ENCODE measurements at regions not wholly inside any gene's neighbourhood (a gene's known extent, or its start where the extent isn't known, plus 50 kb on each side); places are given as distances from the start of the nearest gene placed in this dataset.

GRCh38 chr12:87155621-87156020 is 873.6 kb downstream of the C12orf50 start:
- Mint-ChIP-seq H3K27ac (no peak overlapping the region), H3K9me3 (peaks cover 0 to 8% (median 4%) of the 10 kb centered on the region in 7 donors), H3K36me3 (no peaks in the 10 kb centered on the region), H3K4me1 (no peaks in the 10 kb centered on the region), H3K4me3 (no peak overlapping the region), H3K27me3 (ENCODE audit: low read depth in 3 of 3) (no peaks in the 10 kb centered on the region)
- peaks cover 0 to 6% of the 10 kb centered on the region in 2 donors for H3K9me3 ChIP-seq (replicated peaks in 1 of 2; ENCODE audit: control insufficient read depth in 1 of 2, insufficient read depth in 1 of 2, low read length in 2 of 2)
- TF ChIP-seq CTCF (IDR thresholded peaks at IDR 0.05) = no peak
- DNase-seq = no peak
- no peak overlapping the region for H3K27ac ChIP-seq (ENCODE audit: low read depth in 1 of 2, low read length in 2 of 2)
- H3K4me1 ChIP-seq (ENCODE audit: control insufficient read depth in 1 of 2, insufficient read depth in 2 of 2, low read length in 2 of 2) = no peaks in the 10 kb centered on the region
- no peak overlapping the region for H2AFZ ChIP-seq (ENCODE audit: insufficient read depth, low read depth, low read length, poor library complexity, severe bottlenecking)
- no peak overlapping the region for H3K4me2 ChIP-seq (replicated peaks; ENCODE audit: extremely low read depth, low read length, poor library complexity, severe bottlenecking)
- no peak overlapping the region for H3K4me3 ChIP-seq (replicated peaks in 1 of 3; ENCODE audit: low read depth in 2 of 3, low read length in 3 of 3)
- WGBS (ENCODE audit: insufficient coverage) = no CpG with 5 or more reads among the region's 2 CpGs
- no peaks in the 10 kb centered on the region for H3K79me2 ChIP-seq (ENCODE audit: insufficient read depth, low read length)
- H3K9ac ChIP-seq (ENCODE audit: insufficient read depth, low read length, poor library complexity, severe bottlenecking) = no peak overlapping the region
- intact Hi-C loops (cut with micrococcal nuclease) = no loop called here
- no peaks in the 10 kb centered on the region for H3K36me3 ChIP-seq (replicated peaks in 1 of 2; ENCODE audit: control insufficient read depth in 1 of 2, insufficient read depth in 2 of 2, low read length in 2 of 2)
- no peaks in the 10 kb centered on the region for H4K20me1 ChIP-seq (ENCODE audit: insufficient read depth, low read length)
- no peaks in the 10 kb centered on the region for H3K27me3 ChIP-seq (ENCODE audit: control insufficient read depth in 2 of 2, insufficient read depth in 2 of 2, low read length in 2 of 2)

- Histone ChIP-seq H3K27me3 (ENCODE audit: control insufficient read depth in 2 of 2, insufficient read depth in 2 of 2, low read length in 2 of 2) (no peaks in the 10 kb centered on the region), H3K9me3 (replicated peaks in 1 of 2; ENCODE audit: control insufficient read depth in 1 of 2, insufficient read depth in 1 of 2, low read length in 2 of 2) (peaks cover 0 to 6% of the 10 kb centered on the region in 2 donors), H3K4me2 (replicated peaks; ENCODE audit: extremely low read depth, low read length, poor library complexity, severe bottlenecking) (no peak overlapping the region), H4K20me1 (ENCODE audit: insufficient read depth, low read length) (no peaks in the 10 kb centered on the region), H3K9ac (ENCODE audit: insufficient read depth, low read length, poor library complexity, severe bottlenecking) (no peak overlapping the region), H3K27ac (ENCODE audit: low read depth in 1 of 2, low read length in 2 of 2) (no peak overlapping the region), H3K4me3 (replicated peaks in 1 of 3; ENCODE audit: low read depth in 2 of 3, low read length in 3 of 3) (no peak overlapping the region), H3K4me1 (ENCODE audit: control insufficient read depth in 1 of 2, insufficient read depth in 2 of 2, low read length in 2 of 2) (no peaks in the 10 kb centered on the region), H3K36me3 (replicated peaks in 1 of 2; ENCODE audit: control insufficient read depth in 1 of 2, insufficient read depth in 2 of 2, low read length in 2 of 2) (no peaks in the 10 kb centered on the region), H3K79me2 (ENCODE audit: insufficient read depth, low read length) (no peaks in the 10 kb centered on the region), H2AFZ (ENCODE audit: insufficient read depth, low read depth, low read length, poor library complexity, severe bottlenecking) (no peak overlapping the region)
- TF ChIP-seq CTCF (IDR thresholded peaks at IDR 0.05) = no peak
- H3K27me3 Mint-ChIP-seq (ENCODE audit: low read depth in 3 of 3) = peaks cover 0 to 1% (median 0%) of the 10 kb centered on the region in 3 donors
- H3K36me3 Mint-ChIP-seq = no peaks in the 10 kb centered on the region
- intact Hi-C loops (cut with micrococcal nuclease) = no loop called here
- no peak overlapping the region for H3K27ac Mint-ChIP-seq
- no peak overlapping the region for H3K4me3 Mint-ChIP-seq
- no CpG with 5 or more reads among the region's 1 CpG for WGBS (ENCODE audit: insufficient coverage)
- peaks cover 0 to 10% (median 4%) of the 10 kb centered on the region in 7 donors for H3K9me3 Mint-ChIP-seq
- DNase-seq = no peak
- no peaks in the 10 kb centered on the region for H3K4me1 Mint-ChIP-seq
Observed at GRCh38 chr12:87152841-87153528, 876.2 kb downstream of the C12orf50 start.

Measured in CD14-positive monocyte (primary cell).